ENCODE measurements at regions not wholly inside any gene's neighbourhood (a gene's known extent, or its start where the extent isn't known, plus 50 kb on each side); places are given as distances from the start of the nearest gene placed in this dataset.

GRCh38 chr1:221810406-221810805 lies 68.5 kb upstream of the DUSP10 start:
- no peak for TF ChIP-seq YY1 (IDR thresholded peaks at IDR 0.05; ENCODE audit: insufficient read depth, insufficient read length)
- TF ChIP-seq ZNF274 (IDR thresholded peaks at IDR 0.05; ENCODE audit: low read depth, low read length), result no peak
- TF ChIP-seq SUZ12 (IDR thresholded peaks at IDR 0.05; ENCODE audit: extremely low read depth, insufficient read depth, insufficient read length), result no peak

Data from NT2/D1 (cell line).